Ascending aorta (tissue), 2 donors: ENCODE measurements at regions not wholly inside any gene's neighbourhood (a gene's known extent, or its start where the extent isn't known, plus 50 kb on each side); places are given as distances from the start of the nearest gene placed in this dataset.

Experiments used
- DNase-seq, 2 donors: peaks; one replicate each; pipeline ENCODE4 v3.0.0-alpha.2; 2019; ENCODE audit warnings: low spot score in 2 of 2
- H3K27ac ChIP-seq, 2 donors: fragments of 200-600 bp; sonication (generic); one replicate each; pipeline ENCODE4 v1.5.1; 2016 to 2017; ENCODE audit warnings: mild to moderate bottlenecking in 1 of 2
- H3K27me3 ChIP-seq: fragments of 200-600 bp; sonication (generic); one replicate; pipeline ENCODE4 v1.5.1; 2017
- H3K36me3 ChIP-seq, 2 donors: fragments of 200-600 bp; sonication (generic); one replicate each; pipeline ENCODE4 v1.5.1; 2016
- H3K4me1 ChIP-seq, 2 donors: fragments of 200-600 bp; sonication (generic); one replicate each; pipeline ENCODE4 v1.5.1; 2016 to 2017; ENCODE audit warnings: mild to moderate bottlenecking in 1 of 2
- H3K4me3 ChIP-seq, 2 donors: fragments of 200-600 bp; sonication (generic); one replicate each; pipeline ENCODE4 v1.5.1; 2016 to 2017; ENCODE audit warnings: mild to moderate bottlenecking in 1 of 2
- H3K9me3 ChIP-seq, 2 donors: fragments of 200-600 bp; sonication (generic); one replicate each; pipeline ENCODE4 v1.5.1; 2016
- CTCF ChIP-seq, 3 experiments: fragments of 200-600 bp in 2 of 3; fragments of 450-650 bp in 1 of 3; sonication (generic) in 2 of 3; IDR thresholded peaks; one replicate each; pipeline ENCODE4 v1.5.1; 2016 to 2019; ENCODE audit warnings: antibody characterized with exemption in 3 of 3, mild to moderate bottlenecking in 1 of 3, moderate library complexity in 1 of 3
- intact Hi-C: fragments of 100-400 bp; cut with DNase I; formaldehyde crosslinking; loops from one replicate; pipeline ENCODE4 v1.15.1; 2023

GRCh38 chr13:111844222-111844671, 222.7 kb upstream of the SOX1 start:
- no peak for DNase-seq
- Histone ChIP-seq H3K4me3 (no peak overlapping the region), H3K27me3 (no peaks in the 10 kb centered on the region), H3K4me1 (no peaks in the 10 kb centered on the region), H3K9me3 (no peaks in the 10 kb centered on the region), H3K27ac (no peak overlapping the region), H3K36me3 (no peaks in the 10 kb centered on the region)
- intact Hi-C loops, result no loop called here
- no peak for TF ChIP-seq CTCF (IDR thresholded peaks at IDR 0.05)

DNA sequence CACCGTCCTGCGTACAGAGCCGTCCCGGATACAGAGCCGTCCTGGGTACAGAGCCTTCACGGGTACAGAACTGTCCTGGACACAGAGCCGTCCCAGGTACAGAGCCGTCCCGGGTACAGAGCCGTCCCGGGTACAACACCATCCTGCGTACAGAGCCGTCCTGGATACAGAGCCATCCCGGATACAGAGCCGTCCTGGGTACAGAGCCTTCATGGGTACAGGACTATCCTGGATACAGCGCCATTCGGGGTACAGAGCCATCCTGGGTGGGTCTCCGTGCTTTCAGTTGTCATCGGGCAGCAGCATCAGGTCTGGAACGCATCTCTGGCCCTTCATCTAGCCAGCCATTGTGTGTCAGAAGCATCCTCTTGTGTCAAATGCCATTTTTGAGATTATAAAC, 222.3 kb upstream of the SOX1 start:
- no peak for TF ChIP-seq CTCF (IDR thresholded peaks at IDR 0.05)
- DNase-seq, result no peak
- intact Hi-C loops, result no loop called here

GRCh38 chr13:111845621-111846351, 221.2 kb upstream of the SOX1 start:
- DNase-seq, result no peak
- Histone ChIP-seq H3K4me3 (no peak overlapping the region), H3K27me3 (no peaks in the 10 kb centered on the region), H3K4me1 (no peaks in the 10 kb centered on the region), H3K27ac (no peak overlapping the region), H3K36me3 (no peaks in the 10 kb centered on the region), H3K9me3 (no peaks in the 10 kb centered on the region)
- TF ChIP-seq CTCF (IDR thresholded peaks at IDR 0.05), result no peak
- intact Hi-C loops, result no loop called here

More for the DNA sequence above, 222.3 kb upstream of the SOX1 start:
- no peaks in the 10 kb centered on the region for H3K4me1 ChIP-seq
- H3K27ac ChIP-seq, result no peak overlapping the region
- no peaks in the 10 kb centered on the region for H3K9me3 ChIP-seq
- H3K36me3 ChIP-seq, result no peaks in the 10 kb centered on the region
- H3K4me3 ChIP-seq, result no peak overlapping the region
- H3K27me3 ChIP-seq, result no peaks in the 10 kb centered on the region

DNA sequence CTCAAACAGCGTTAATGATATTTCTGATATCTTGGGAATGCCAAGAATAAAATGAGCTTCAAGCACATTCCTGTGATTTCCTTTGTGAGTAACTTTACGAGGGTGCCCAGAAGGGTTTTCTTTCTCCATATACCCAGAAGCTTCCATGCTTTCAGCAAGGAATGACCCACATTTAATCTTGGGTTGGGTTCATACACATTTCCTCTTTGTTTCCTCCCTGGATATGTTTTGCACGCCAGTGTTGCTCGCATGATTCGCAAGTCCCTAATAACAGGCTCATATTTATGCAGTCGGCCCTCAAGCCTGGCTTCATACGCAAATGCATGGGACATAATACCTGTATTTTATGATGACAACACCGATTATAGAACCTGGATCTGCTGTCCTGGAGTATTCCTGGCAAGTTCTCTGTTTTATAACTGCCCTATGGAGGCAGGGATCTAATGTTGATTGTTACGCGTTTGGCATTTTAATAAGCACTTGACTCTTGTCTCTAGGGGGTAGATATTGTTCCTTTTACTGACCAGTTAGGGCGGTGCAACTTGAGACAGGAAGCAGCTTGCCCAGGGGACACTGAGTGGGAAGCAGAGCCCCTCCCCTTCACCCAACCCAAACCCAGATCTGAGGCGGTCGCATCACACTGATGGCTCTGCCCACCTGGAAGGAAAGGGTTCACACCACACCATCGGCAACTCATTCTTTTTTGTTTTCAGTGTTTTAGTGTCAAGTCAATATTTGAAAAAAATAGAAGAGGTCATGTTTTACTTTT, 220.4 kb upstream of the SOX1 start:
- Histone ChIP-seq H3K4me3 (no peak overlapping the region), H3K27ac (no peak overlapping the region), H3K4me1 (no peaks in the 10 kb centered on the region), H3K9me3 (no peaks in the 10 kb centered on the region), H3K27me3 (no peaks in the 10 kb centered on the region), H3K36me3 (no peaks in the 10 kb centered on the region)
- no peak for DNase-seq
- intact Hi-C loops, result no loop called here
- TF ChIP-seq CTCF (IDR thresholded peaks at IDR 0.05), result no peak

- no peaks in the 10 kb centered on the region for H3K27me3 ChIP-seq
- intact Hi-C loops, result no loop called here
- H3K4me1 ChIP-seq, result no peaks in the 10 kb centered on the region
- no peaks in the 10 kb centered on the region for H3K9me3 ChIP-seq
- no peak overlapping the region for H3K4me3 ChIP-seq
- no peak for DNase-seq
- H3K36me3 ChIP-seq, result no peaks in the 10 kb centered on the region
- no peak overlapping the region for H3K27ac ChIP-seq
- TF ChIP-seq CTCF (IDR thresholded peaks at IDR 0.05), result no peak
These were observed 219.0 kb upstream of the SOX1 start for GRCh38 chr13:111847964-111848363.
